B cell (primary cell): ENCODE measurements at regions not wholly inside any gene's neighbourhood (a gene's known extent, or its start where the extent isn't known, plus 50 kb on each side); places are given as distances from the start of the nearest gene placed in this dataset.
"Not testable (repeated sequence)": the region's sequence is repeated elsewhere in the genome, so short reads cannot be mapped to it uniquely, and the experiment has no call there.

Experiments
- ATAC-seq: fragments of 200-7000 bp; cut with Tn5 transposase; one replicate; pipeline ENCODE4 v1.10.0; 2021; ENCODE audit warnings: low read depth, mild to moderate bottlenecking, moderate number of reproducible peaks, moderate library complexity
- CTCF ChIA-PET: fragments of 350-600 bp; sonication (Branson Sonifier 250); formaldehyde crosslinking; loops from one replicate; lab custom pipeline; 2021; ENCODE audit warnings: antibody characterized with exemption, inconsistent platforms; lab: Charles Lee
- POLR2A ChIA-PET: fragments of 350-600 bp; sonication (Branson Sonifier 250); formaldehyde crosslinking; loops from one replicate; lab custom pipeline; 2021; ENCODE audit warnings: antibody characterized with exemption; lab: Charles Lee
- DNase-seq: peaks from one replicate; pipeline ENCODE4 v3.0.0; 2013
- H2AFZ ChIP-seq: 2 replicates; pipeline ENCODE4 v1.6.1; 2012; ENCODE audit warnings: mild to moderate bottlenecking, low read depth, low read length; ENCODE audit not compliant: insufficient read depth, poor library complexity, severe bottlenecking
- H3K27ac ChIP-seq, 2 donors: 1 replicate in 1 of 2; 2 replicates in 1 of 2; pipeline ENCODE4 v1.5.1; 2012 to 2013; ENCODE audit warnings: low read length in 2 of 2, mild to moderate bottlenecking in 2 of 2, moderate library complexity in 1 of 2
- H3K27me3 ChIP-seq, 4 experiments: fragments of 200-600 bp in 1 of 4; sonication (generic) in 1 of 4; replicated peaks in 1 of 4; 1 replicate in 2 of 4; 2 replicates in 2 of 4; pipeline versions ENCODE4 v1.6.1 to v1.7.0; 2013 to 2016; ENCODE audit warnings: low read length in 3 of 4, mild to moderate bottlenecking in 2 of 4, mixed read lengths in 1 of 4, moderate library complexity in 1 of 4; ENCODE audit not compliant: insufficient read depth in 4 of 4, control insufficient read depth in 3 of 4; ENCODE audit errors: control extremely low read depth in 1 of 4
- H3K36me3 ChIP-seq, 2 experiments: replicated peaks in 1 of 2; 1 replicate in 1 of 2; 2 replicates in 1 of 2; pipeline versions ENCODE4 v1.6.1 to v1.7.1; 2013; ENCODE audit warnings: low read length in 1 of 2; ENCODE audit not compliant: insufficient read depth in 2 of 2, control insufficient read depth in 1 of 2; ENCODE audit errors: control extremely low read depth in 1 of 2, extremely low read depth in 1 of 2
- H3K4me1 ChIP-seq, 2 donors: fragments of 200-600 bp in 1 of 2; sonication (generic) in 1 of 2; 1 replicate in 1 of 2; 2 replicates in 1 of 2; pipeline versions ENCODE4 v1.5.1 to v1.6.1; 2013 to 2017; ENCODE audit warnings: low read length in 2 of 2; ENCODE audit not compliant: control insufficient read depth in 2 of 2, insufficient read depth in 2 of 2
- H3K4me2 ChIP-seq: replicated peaks from 2 replicates; pipeline ENCODE3; 2012; ENCODE audit warnings: mild to moderate bottlenecking, low read depth, low read length; ENCODE audit not compliant: poor library complexity, severe bottlenecking
- H3K4me3 ChIP-seq, 5 experiments: fragments of 200-600 bp in 1 of 5; sonication (generic) in 1 of 5; 1 replicate in 3 of 5; 2 replicates in 2 of 5; pipeline versions ENCODE4 v1.5.1 to v1.7.0; 2011 to 2016; ENCODE audit warnings: low read length in 4 of 5, mild to moderate bottlenecking in 4 of 5, low read depth in 2 of 5, control low read depth in 1 of 5, moderate library complexity in 1 of 5; ENCODE audit not compliant: insufficient read depth in 1 of 5; ENCODE audit errors: control extremely low read depth in 1 of 5, extremely low read depth in 1 of 5
- H3K79me2 ChIP-seq: fragments of 200-600 bp; sonication (generic); one replicate; pipeline ENCODE4 v1.6.0; 2016; ENCODE audit warnings: low read length; ENCODE audit not compliant: control insufficient read depth, insufficient read depth
- H3K9ac ChIP-seq: fragments of 200-600 bp; sonication (generic); 2 replicates; pipeline ENCODE4 v1.6.1; 2017; ENCODE audit warnings: mild to moderate bottlenecking, low read length, moderate library complexity
- H3K9me3 ChIP-seq, 3 donors: one replicate each; pipeline versions ENCODE4 v1.6.1 to v1.7.1; 2013; ENCODE audit warnings: low read length in 2 of 3; ENCODE audit not compliant: control insufficient read depth in 2 of 3, insufficient read depth in 1 of 3; ENCODE audit errors: control extremely low read depth in 1 of 3
- H4K20me1 ChIP-seq: 2 replicates; pipeline ENCODE4 v1.6.0; 2012; ENCODE audit warnings: mild to moderate bottlenecking, low read length; ENCODE audit not compliant: insufficient read depth, control insufficient read depth, poor library complexity, severe bottlenecking
- H3K27ac Mint-ChIP-seq: one replicate; pipeline ENCODE4 v1.8.0; 2021; ENCODE audit warnings: mixed read lengths
- H3K27me3 Mint-ChIP-seq: one replicate; pipeline ENCODE4 v1.8.0; 2021; ENCODE audit warnings: mixed read lengths
- H3K4me1 Mint-ChIP-seq: one replicate; pipeline ENCODE4 v1.8.0; 2021; ENCODE audit warnings: mixed read lengths
- H3K4me3 Mint-ChIP-seq: one replicate; pipeline ENCODE4 v1.8.0; 2021; ENCODE audit warnings: mixed read lengths
- H3K9me3 Mint-ChIP-seq: one replicate; pipeline ENCODE4 v1.8.0; 2022; ENCODE audit warnings: mixed read lengths; ENCODE audit not compliant: insufficient read depth
- EZH2 ChIP-seq: IDR thresholded peaks from 2 replicates; pipeline ENCODE4 v1.6.1; 2012; ENCODE audit warnings: borderline replicate concordance, low read depth, mild to moderate bottlenecking, moderate library complexity, low read length; ENCODE audit not compliant: insufficient read depth, poor library complexity, severe bottlenecking
- WGBS: methylation state at CpG from one replicate; pipeline ENCODE4 v1.1.5; 2013; ENCODE audit warnings: missing lambda C conversion rate; ENCODE audit not compliant: insufficient coverage; 5-methylcytosine and 5-hydroxymethylcytosine counted together
- intact Hi-C: fragments of 100-400 bp; cut with micrococcal nuclease; formaldehyde crosslinking; loops from one replicate; pipeline ENCODE4 v1.10.0; 2022
- TF ChIP-seq, protein P1 (sequence below): fragments of 200-600 bp; IDR thresholded peaks from one replicate; pipeline ENCODE4 v1.8.0; 2022; ENCODE audit warnings: antibody characterized with exemption, mild to moderate bottlenecking

DNA sequence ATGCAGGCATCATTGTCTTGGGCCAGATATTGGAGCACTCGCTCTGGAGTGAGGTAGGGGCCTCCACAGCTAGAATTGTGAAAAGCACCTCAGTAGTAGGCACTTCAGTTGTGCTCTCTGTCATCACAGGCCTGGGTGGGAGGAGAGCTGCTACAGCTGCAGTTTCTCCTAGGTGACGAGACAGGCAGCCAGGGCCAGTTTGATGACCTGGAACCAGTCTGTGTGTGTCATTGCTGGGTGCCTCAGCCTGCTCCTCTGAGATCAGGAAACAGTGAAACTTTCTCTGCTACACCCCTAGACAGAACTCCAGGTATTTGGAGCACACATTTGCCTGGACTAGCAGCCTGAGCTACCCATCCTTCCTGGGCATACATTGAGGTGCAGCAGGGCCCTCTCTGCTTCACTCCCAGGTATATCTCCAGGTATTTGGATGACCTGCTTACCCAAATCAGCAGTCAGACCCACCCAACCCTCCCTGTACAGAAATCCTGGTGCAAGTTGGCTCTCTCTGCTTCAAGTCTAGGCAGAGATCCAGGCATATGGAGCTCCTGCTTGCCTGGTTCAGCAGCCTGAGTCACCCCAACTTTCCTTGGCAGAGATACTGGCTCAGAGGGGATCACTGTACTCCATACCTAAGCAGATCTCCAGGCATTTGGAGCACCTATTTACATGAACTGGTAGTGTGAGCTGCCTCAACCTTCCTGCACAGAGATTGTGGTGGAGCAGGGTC lies 54.3 kb upstream of the SGO1 start:
- POLR2A ChIA-PET, result no interaction called here
- H2AFZ ChIP-seq, result no peak overlapping the region

GRCh38 chr3:20238199-20238598 lies 52.2 kb upstream of the SGO1 start:
- H3K9ac ChIP-seq, H3K27ac ChIP-seq, ATAC-seq, DNase-seq, H4K20me1 ChIP-seq, H3K27ac Mint-ChIP-seq, H3K4me2 ChIP-seq, POLR2A ChIA-PET, H3K9me3 ChIP-seq, H3K36me3 ChIP-seq, H2AFZ ChIP-seq, CTCF ChIA-PET, H3K27me3 Mint-ChIP-seq, H3K9me3 Mint-ChIP-seq, intact Hi-C loops, H3K79me2 ChIP-seq, H3K4me3 Mint-ChIP-seq, H3K27me3 ChIP-seq, H3K4me1 Mint-ChIP-seq, H3K4me3 ChIP-seq, H3K4me1 ChIP-seq: not testable (repeated sequence)
- WGBS, result no CpG with 5 or more reads among the region's 3 CpGs

More for the DNA sequence above, 54.3 kb upstream of the SGO1 start:
- Mint-ChIP-seq H3K27ac (no peak overlapping the region), H3K27me3 (no peaks in the 10 kb centered on the region), H3K4me1 (no peaks in the 10 kb centered on the region), H3K9me3 (no peaks in the 10 kb centered on the region), H3K4me3 (no peak overlapping the region)
- Histone ChIP-seq H3K79me2 (no peaks in the 10 kb centered on the region), H3K9ac (no peak overlapping the region), H3K9me3 (peaks cover 0 to 5% (median 0%) of the 10 kb centered on the region in 3 donors), H3K4me2 (no peak overlapping the region), H3K4me1 (no peaks in the 10 kb centered on the region), H4K20me1 (no peaks in the 10 kb centered on the region), H3K27ac (no peak overlapping the region), H3K4me3 (no peak overlapping the region), H3K36me3 (no peaks in the 10 kb centered on the region), H3K27me3 (no peaks in the 10 kb centered on the region)
- CTCF ChIA-PET, result no interaction called here
- intact Hi-C loops, result no loop called here
- 94% methylated on average over 2 of the region's 2 CpGs for WGBS
- DNase-seq (no peak), ATAC-seq (no peak)
- TF ChIP-seq, protein P1, sequence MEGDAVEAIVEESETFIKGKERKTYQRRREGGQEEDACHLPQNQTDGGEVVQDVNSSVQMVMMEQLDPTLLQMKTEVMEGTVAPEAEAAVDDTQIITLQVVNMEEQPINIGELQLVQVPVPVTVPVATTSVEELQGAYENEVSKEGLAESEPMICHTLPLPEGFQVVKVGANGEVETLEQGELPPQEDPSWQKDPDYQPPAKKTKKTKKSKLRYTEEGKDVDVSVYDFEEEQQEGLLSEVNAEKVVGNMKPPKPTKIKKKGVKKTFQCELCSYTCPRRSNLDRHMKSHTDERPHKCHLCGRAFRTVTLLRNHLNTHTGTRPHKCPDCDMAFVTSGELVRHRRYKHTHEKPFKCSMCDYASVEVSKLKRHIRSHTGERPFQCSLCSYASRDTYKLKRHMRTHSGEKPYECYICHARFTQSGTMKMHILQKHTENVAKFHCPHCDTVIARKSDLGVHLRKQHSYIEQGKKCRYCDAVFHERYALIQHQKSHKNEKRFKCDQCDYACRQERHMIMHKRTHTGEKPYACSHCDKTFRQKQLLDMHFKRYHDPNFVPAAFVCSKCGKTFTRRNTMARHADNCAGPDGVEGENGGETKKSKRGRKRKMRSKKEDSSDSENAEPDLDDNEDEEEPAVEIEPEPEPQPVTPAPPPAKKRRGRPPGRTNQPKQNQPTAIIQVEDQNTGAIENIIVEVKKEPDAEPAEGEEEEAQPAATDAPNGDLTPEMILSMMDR, result no peak
- no peak for TF ChIP-seq EZH2
